H1 (cell line): ENCODE measurements at regions not wholly inside any gene's neighbourhood (a gene's known extent, or its start where the extent isn't known, plus 50 kb on each side); places are given as distances from the start of the nearest gene placed in this dataset.

Experiments used
- CBX8 ChIP-seq: fragments of 300-800, 300-1000 bp; sonication (generic); IDR thresholded peaks from 2 replicates; pipeline ENCODE4 v1.7.1; 2016; ENCODE audit warnings: low read depth, low read length, borderline replicate concordance
- CEBPB ChIP-seq: IDR thresholded peaks from 2 replicates; pipeline ENCODE4 v1.6.1; 2012; ENCODE audit warnings: low read depth, low read length
- NRF1 ChIP-seq: IDR thresholded peaks from 2 replicates; pipeline ENCODE4 v1.6.1; 2011; ENCODE audit warnings: mild to moderate bottlenecking, low read depth, low read length, improper control_type of control experiment
- POU5F1 ChIP-seq: IDR thresholded peaks from 2 replicates; pipeline ENCODE4 v1.6.1; 2011; ENCODE audit warnings: low read depth, mild to moderate bottlenecking, low read length, moderate library complexity
- RBBP5 ChIP-seq: IDR thresholded peaks from 2 replicates; pipeline ENCODE4 v1.7.1; 2012; ENCODE audit warnings: low read depth, mild to moderate bottlenecking, inconsistent platforms, low read length, moderate library complexity, borderline replicate concordance
- SIX5 ChIP-seq: IDR thresholded peaks from 2 replicates; pipeline ENCODE4 v1.6.1; 2011; ENCODE audit warnings: mild to moderate bottlenecking, low read depth, low read length
- SP4 ChIP-seq: IDR thresholded peaks from 2 replicates; pipeline ENCODE4 v1.6.1; 2012; ENCODE audit warnings: low read length, inconsistent platforms
- TF ChIP-seq, protein P1 (sequence below): IDR thresholded peaks from 2 replicates; pipeline ENCODE4 v1.6.1; 2012; ENCODE audit warnings: inconsistent platforms

DNA sequence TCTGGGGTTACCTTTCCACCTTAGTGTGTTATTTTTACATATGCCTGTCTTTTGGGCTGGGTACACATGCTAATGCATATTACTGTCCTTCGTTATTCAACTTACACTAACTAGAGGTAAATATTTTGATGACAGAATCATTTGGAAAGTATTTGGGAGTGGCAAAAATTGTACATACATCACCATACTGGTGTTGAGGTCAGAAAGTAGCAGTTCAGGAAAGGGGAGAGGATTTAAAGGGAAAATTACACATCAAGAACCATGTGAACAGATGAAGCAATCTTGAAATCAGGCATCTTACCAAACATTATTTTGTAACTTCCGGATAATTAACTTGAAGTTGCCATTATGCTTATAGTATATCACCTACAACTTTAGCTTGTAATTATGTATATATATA, 379.7 kb downstream of the RND3 start (continued):
- TF ChIP-seq RBBP5 (no peak), CEBPB (no peak), SIX5 (no peak), NRF1 (no peak), CBX8 (no peak), POU5F1 (no peak), SP4 (no peak)
- TF ChIP-seq, protein P1, sequence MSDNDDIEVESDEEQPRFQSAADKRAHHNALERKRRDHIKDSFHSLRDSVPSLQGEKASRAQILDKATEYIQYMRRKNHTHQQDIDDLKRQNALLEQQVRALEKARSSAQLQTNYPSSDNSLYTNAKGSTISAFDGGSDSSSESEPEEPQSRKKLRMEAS = no peak
